ENCODE measurements at regions not wholly inside any gene's neighbourhood (a gene's known extent, or its start where the extent isn't known, plus 50 kb on each side); places are given as distances from the start of the nearest gene placed in this dataset.
"Not testable (repeated sequence)": the region's sequence is repeated elsewhere in the genome, so short reads cannot be mapped to it uniquely, and the experiment has no call there.

- DNase-seq (ENCODE audit: low spot score) = not testable (repeated sequence)
These were observed 210.7 kb downstream of the POTED start for GRCh38 chr21:13820286-13820685.

- DNase-seq (ENCODE audit: low spot score) = not testable (repeated sequence)
These were observed 202.6 kb downstream of the POTED start for GRCh38 chr21:13812191-13812590.

GRCh38 chr21:13810559-13810958, 201.0 kb downstream of the POTED start:
- DNase-seq (ENCODE audit: low spot score) = not testable (repeated sequence)

- DNase-seq (ENCODE audit: low spot score) = not testable (repeated sequence)
These were observed 196.9 kb downstream of the POTED start for GRCh38 chr21:13806444-13806843.

GRCh38 chr21:13802757-13803156, 193.2 kb downstream of the POTED start:
- not testable (repeated sequence) for DNase-seq (ENCODE audit: low spot score)

All from umbilical cord (tissue), 1 donor.